OCI-LY1 (cell line): ENCODE measurements at regions not wholly inside any gene's neighbourhood (a gene's known extent, or its start where the extent isn't known, plus 50 kb on each side); places are given as distances from the start of the nearest gene placed in this dataset.

Source experiments
- EZH2 ChIP-seq: fragments of 200-600 bp; sonication (generic), shearing (Covaris generic); IDR thresholded peaks from 2 replicates; pipeline ENCODE4 v1.8.0; 2017; ENCODE audit warnings: borderline replicate concordance, mixed run types, mild to moderate bottlenecking, antibody characterized with exemption, low read length, moderate library complexity, mixed read lengths
- TF ChIP-seq, protein P1 (sequence below): fragments of 200-600 bp; sonication (generic), shearing (Covaris generic); IDR thresholded peaks from 2 replicates; pipeline ENCODE4 v1.5.1; 2017; ENCODE audit warnings: mild to moderate bottlenecking, antibody characterized with exemption, low read length, moderate library complexity, mixed read lengths

DNA sequence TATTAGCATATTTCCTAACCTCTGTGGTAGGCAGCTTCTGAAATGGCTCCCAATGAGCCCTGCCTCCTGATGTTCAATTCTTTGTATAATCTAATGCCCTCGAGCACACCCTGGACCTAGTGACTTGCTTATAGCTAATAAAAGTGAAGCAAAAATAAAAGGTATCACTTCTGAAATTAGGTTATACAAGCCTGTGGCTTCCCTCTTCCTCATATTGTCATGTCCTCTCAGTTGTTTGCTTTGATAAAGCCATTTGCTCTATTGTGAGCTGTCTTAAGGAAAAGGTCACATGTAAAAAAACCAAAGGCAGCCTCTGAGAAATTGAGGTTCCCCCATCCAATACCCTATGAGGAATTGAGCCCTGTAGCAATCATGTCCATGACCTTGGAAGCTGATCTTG lies 442.1 kb upstream of the ADGRB3 start:
- TF ChIP-seq, protein P1, sequence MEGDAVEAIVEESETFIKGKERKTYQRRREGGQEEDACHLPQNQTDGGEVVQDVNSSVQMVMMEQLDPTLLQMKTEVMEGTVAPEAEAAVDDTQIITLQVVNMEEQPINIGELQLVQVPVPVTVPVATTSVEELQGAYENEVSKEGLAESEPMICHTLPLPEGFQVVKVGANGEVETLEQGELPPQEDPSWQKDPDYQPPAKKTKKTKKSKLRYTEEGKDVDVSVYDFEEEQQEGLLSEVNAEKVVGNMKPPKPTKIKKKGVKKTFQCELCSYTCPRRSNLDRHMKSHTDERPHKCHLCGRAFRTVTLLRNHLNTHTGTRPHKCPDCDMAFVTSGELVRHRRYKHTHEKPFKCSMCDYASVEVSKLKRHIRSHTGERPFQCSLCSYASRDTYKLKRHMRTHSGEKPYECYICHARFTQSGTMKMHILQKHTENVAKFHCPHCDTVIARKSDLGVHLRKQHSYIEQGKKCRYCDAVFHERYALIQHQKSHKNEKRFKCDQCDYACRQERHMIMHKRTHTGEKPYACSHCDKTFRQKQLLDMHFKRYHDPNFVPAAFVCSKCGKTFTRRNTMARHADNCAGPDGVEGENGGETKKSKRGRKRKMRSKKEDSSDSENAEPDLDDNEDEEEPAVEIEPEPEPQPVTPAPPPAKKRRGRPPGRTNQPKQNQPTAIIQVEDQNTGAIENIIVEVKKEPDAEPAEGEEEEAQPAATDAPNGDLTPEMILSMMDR = no peak
- TF ChIP-seq EZH2 = no peak
